H1 (cell line): ENCODE measurements at regions not wholly inside any gene's neighbourhood (a gene's known extent, or its start where the extent isn't known, plus 50 kb on each side); places are given as distances from the start of the nearest gene placed in this dataset.

Experiments
- CTCF ChIA-PET: fragments of 300-600 bp; sonication (Branson Sonifier 250); formaldehyde crosslinking; loops from one replicate; lab custom pipeline; 2021; ENCODE audit not compliant: partially characterized antibody; lab: Charles Lee
- POLR2A ChIA-PET: fragments of 300-600 bp; sonication (Branson Sonifier 250); formaldehyde crosslinking; loops from one replicate; lab custom pipeline; 2021; ENCODE audit warnings: inconsistent platforms; ENCODE audit not compliant: partially characterized antibody; lab: Charles Lee
- DNase-seq, 2 experiments: peaks; one replicate each; pipeline versions ENCODE4 v3.0.0 to v3.0.0-alpha.2; 2010 to 2022; ENCODE audit warnings: low spot score in 2 of 2, low read depth in 1 of 2, mixed read lengths in 1 of 2
- FAIRE-seq: peaks from 2 replicates; lab custom pipeline; 2011; peaks lifted over from hg19 to GRCh38; lab: Jason Lieb, UNC
- H2AFZ ChIP-seq: 2 replicates; pipeline ENCODE4 v1.8.1; 2012; ENCODE audit warnings: low read length, inconsistent platforms
- H2AK5ac ChIP-seq: 2 replicates; pipeline ENCODE4 v1.6.1; 2013; ENCODE audit warnings: low read depth, low read length
- H2BK120ac ChIP-seq: replicated peaks from 2 replicates; pipeline ENCODE3; 2013; ENCODE audit warnings: low read depth, low read length, inconsistent platforms
- H2BK12ac ChIP-seq: 2 replicates; pipeline ENCODE4 v1.6.1; 2013; ENCODE audit warnings: low read depth, low read length
- H2BK15ac ChIP-seq: 2 replicates; pipeline ENCODE4 v1.6.1; 2013; ENCODE audit warnings: low read length
- H2BK20ac ChIP-seq: 2 replicates; pipeline ENCODE4 v1.6.1; 2013; ENCODE audit warnings: low read length
- H2BK5ac ChIP-seq: 2 replicates; pipeline ENCODE4 v1.6.1; 2013; ENCODE audit warnings: low read depth, low read length
- H3K14ac ChIP-seq: 2 replicates; pipeline ENCODE4 v1.6.1; 2013; ENCODE audit warnings: inconsistent platforms; ENCODE audit not compliant: insufficient read length
- H3K18ac ChIP-seq: 2 replicates; pipeline ENCODE4 v1.6.1; 2013; ENCODE audit warnings: low read length; ENCODE audit errors: extremely low read depth
- H3K23ac ChIP-seq: 2 replicates; pipeline ENCODE4 v1.6.1; 2013; ENCODE audit warnings: inconsistent platforms; ENCODE audit not compliant: insufficient read length
- H3K23me2 ChIP-seq: 2 replicates; pipeline ENCODE4 v1.6.1; 2013; ENCODE audit warnings: low read depth, low read length
- H3K27ac ChIP-seq: 2 replicates; pipeline ENCODE4 v1.6.1; 2011; ENCODE audit warnings: low read depth, low read length, inconsistent platforms
- H3K27me3 ChIP-seq, 4 experiments: replicated peaks in 1 of 4; 1 replicate in 1 of 4; 2 replicates in 3 of 4; pipeline versions ENCODE4 v1.6.1 to v1.8.1; 2011 to 2013; ENCODE audit warnings: low read length in 3 of 4, mild to moderate bottlenecking in 3 of 4, inconsistent platforms in 2 of 4, mixed read lengths in 2 of 4, moderate library complexity in 1 of 4; ENCODE audit not compliant: control insufficient read depth in 3 of 4, insufficient read depth in 3 of 4; ENCODE audit errors: extremely low read depth in 1 of 4
- H3K36me3 ChIP-seq, 4 experiments: 2 replicates each; pipeline versions ENCODE4 v1.6.1 to v1.8.1; 2011 to 2013; ENCODE audit warnings: mild to moderate bottlenecking in 4 of 4, low read length in 3 of 4, moderate library complexity in 2 of 4, control low read depth in 1 of 4, inconsistent platforms in 1 of 4; ENCODE audit not compliant: insufficient read depth in 4 of 4, control insufficient read depth in 2 of 4
- H3K4ac ChIP-seq: replicated peaks from 2 replicates; pipeline ENCODE3; 2013; ENCODE audit warnings: low read length, low read depth, mixed read lengths, inconsistent platforms; ENCODE audit not compliant: insufficient read length
- H3K4me1 ChIP-seq, 4 experiments: replicated peaks in 1 of 4; 1 replicate in 1 of 4; 2 replicates in 3 of 4; pipeline versions ENCODE4 v1.6.1 to v1.8.1; 2011 to 2013; ENCODE audit warnings: low read length in 3 of 4, inconsistent platforms in 2 of 4, mixed read lengths in 1 of 4; ENCODE audit not compliant: insufficient read depth in 4 of 4, control insufficient read depth in 3 of 4
- H3K4me2 ChIP-seq, 2 experiments: 2 replicates each; pipeline versions ENCODE4 v1.6.1 to v1.8.1; 2011 to 2013; ENCODE audit warnings: low read depth in 2 of 2, low read length in 2 of 2, control low read depth in 1 of 2, inconsistent platforms in 1 of 2, mild to moderate bottlenecking in 1 of 2; ENCODE audit not compliant: insufficient read depth in 1 of 2
- H3K4me3 ChIP-seq, 4 experiments: fragments of 200-600, 300-600 bp in 1 of 4; sonication (generic), shearing (Covaris generic), sonication (Bioruptor Twin) in 1 of 4; 2 replicates each; pipeline versions ENCODE4 v1.5.1 to v1.8.1; 2011 to 2016; ENCODE audit warnings: low read length in 4 of 4, low read depth in 3 of 4, control low read depth in 2 of 4, inconsistent platforms in 2 of 4, mild to moderate bottlenecking in 2 of 4, mixed read lengths in 1 of 4, moderate library complexity in 1 of 4; ENCODE audit not compliant: insufficient read depth in 2 of 4; ENCODE audit errors: extremely low read depth in 1 of 4
- H3K56ac ChIP-seq: replicated peaks from 2 replicates; pipeline ENCODE3; 2013; ENCODE audit warnings: low read depth, mild to moderate bottlenecking, mixed read lengths, low read length, inconsistent platforms; ENCODE audit not compliant: insufficient read length
- H3K79me1 ChIP-seq: 2 replicates; pipeline ENCODE4 v1.6.1; 2013; ENCODE audit warnings: low read depth, low read length, control low read depth
- H3K79me2 ChIP-seq, 2 experiments: 2 replicates each; pipeline versions ENCODE4 v1.6.1 to v1.8.1; 2012 to 2013; ENCODE audit warnings: low read length in 2 of 2, mild to moderate bottlenecking in 2 of 2, inconsistent platforms in 1 of 2; ENCODE audit not compliant: insufficient read depth in 2 of 2, control insufficient read depth in 1 of 2
- H3K9ac ChIP-seq, 4 experiments: replicated peaks in 1 of 4; 1 replicate in 1 of 4; 2 replicates in 3 of 4; pipeline versions ENCODE4 v1.6.1 to v1.8.1; 2011 to 2013; ENCODE audit warnings: low read depth in 3 of 4, low read length in 3 of 4, control low read depth in 2 of 4, mild to moderate bottlenecking in 2 of 4, moderate library complexity in 2 of 4, inconsistent platforms in 1 of 4; ENCODE audit errors: extremely low read depth in 1 of 4
- H3K9me3 ChIP-seq, 2 experiments: 2 replicates each; pipeline versions ENCODE4 v1.6.1 to v1.8.1; 2012 to 2013; ENCODE audit warnings: mild to moderate bottlenecking in 2 of 2, moderate library complexity in 2 of 2, control low read depth in 1 of 2, inconsistent platforms in 1 of 2, low read depth in 1 of 2, low read length in 1 of 2, mixed read lengths in 1 of 2; ENCODE audit not compliant: insufficient read depth in 2 of 2
- H4K20me1 ChIP-seq, 2 experiments: replicated peaks in 1 of 2; 2 replicates each; pipeline versions ENCODE3 to v1.8.1; 2011 to 2013; ENCODE audit warnings: inconsistent platforms in 2 of 2, low read length in 2 of 2, mild to moderate bottlenecking in 1 of 2; ENCODE audit not compliant: insufficient read depth in 2 of 2, control insufficient read depth in 1 of 2
- H4K5ac ChIP-seq: 2 replicates; pipeline ENCODE4 v1.6.1; 2013; ENCODE audit warnings: low read length, low read depth, mixed read lengths, inconsistent platforms; ENCODE audit not compliant: insufficient read length
- H4K8ac ChIP-seq: 2 replicates; pipeline ENCODE4 v1.8.0; 2013; ENCODE audit warnings: mild to moderate bottlenecking, moderate library complexity, low read length, inconsistent platforms; ENCODE audit not compliant: insufficient read depth; ENCODE audit errors: extremely low read depth
- H4K91ac ChIP-seq: replicated peaks from 2 replicates; pipeline ENCODE3; 2013; ENCODE audit warnings: low read length, mixed read lengths, inconsistent platforms; ENCODE audit not compliant: insufficient read length
- ASH2L ChIP-seq: fragments of 200-600, 300-600 bp; sonication (generic); IDR thresholded peaks from one replicate; pipeline ENCODE4 v1.7.1; 2017; ENCODE audit warnings: low read length
- EP300 ChIP-seq, 2 experiments: IDR thresholded peaks; 1 replicate in 1 of 2; 2 replicates in 1 of 2; pipeline ENCODE4 v1.6.1; 2011 to 2012; ENCODE audit warnings: low read depth in 2 of 2, low read length in 2 of 2, mild to moderate bottlenecking in 2 of 2, borderline replicate concordance in 1 of 2, inconsistent platforms in 1 of 2, moderate library complexity in 1 of 2
- SIN3A ChIP-seq, 2 experiments: IDR thresholded peaks in 1 of 2; conservative IDR thresholded peaks in 1 of 2; 2 replicates each; pipeline ENCODE4 v1.6.1; 2011 to 2012; ENCODE audit warnings: low read length in 2 of 2, improper control_type of control experiment in 1 of 2, low read depth in 1 of 2, mild to moderate bottlenecking in 1 of 2
- YY1 ChIP-seq: IDR thresholded peaks from 2 replicates; pipeline ENCODE4 v1.6.1; 2011; ENCODE audit warnings: low read depth, mild to moderate bottlenecking, low read length
- WGBS, 2 experiments: shearing (Covaris generic) in 1 of 2; methylation state at CpG; one replicate each; pipeline versions ENCODE4 v1.1.6 to v1.1.7; 2013 to 2015; ENCODE audit warnings: low lambda C conversion rate in 2 of 2, mixed read lengths in 2 of 2, inconsistent platforms in 1 of 2, low coverage in 1 of 2, missing lambda C conversion rate in 1 of 2; ENCODE audit not compliant: insufficient replicate concordance in 2 of 2, insufficient coverage in 1 of 2, insufficient read length in 1 of 2; ENCODE audit errors: extremely low coverage in 1 of 2, missing lambda C conversion rate in 1 of 2; 5-methylcytosine and 5-hydroxymethylcytosine counted together

GRCh38 chr6:85948481-85948880, 305.8 kb upstream of the SYNCRIP start:
- H3K23ac ChIP-seq: no peak overlapping the region
- WGBS, 2 experiments: 97% methylated on average over 3 of the region's 3 CpGs; no CpG with 5 or more reads in 1 of the 2 experiments
- no peak overlapping the region for H3K9ac ChIP-seq

More at GRCh38 chr6:85948481-85948880, 305.8 kb upstream of the SYNCRIP start:
- Histone ChIP-seq H3K79me2 (no peaks in the 10 kb centered on the region), H3K18ac (no peak overlapping the region), H4K5ac (no peak overlapping the region), H2BK5ac (no peak overlapping the region), H3K27me3 (no peaks in the 10 kb centered on the region), H3K79me1 (no peaks in the 10 kb centered on the region), H3K9me3 (peaks cover 0 to 10% of the 10 kb centered on the region in 2 experiments; a peak in 1 of 4 replicates), H3K23me2 (no peaks in the 10 kb centered on the region), H3K36me3 (no peaks in the 10 kb centered on the region), H4K20me1 (no peaks in the 10 kb centered on the region), H3K4me3 (no peak overlapping the region), H2AFZ (no peak overlapping the region), H4K8ac (no peak overlapping the region), H2BK12ac (no peak overlapping the region), H2BK15ac (no peak overlapping the region), H4K91ac (no peak overlapping the region), H2BK120ac (no peak overlapping the region), H3K14ac (no peak overlapping the region), H2BK20ac (no peak overlapping the region), H3K56ac (no peak overlapping the region), H3K4me1 (no peaks in the 10 kb centered on the region), H2AK5ac (no peak overlapping the region), H3K4ac (no peak overlapping the region), H3K4me2 (no peak overlapping the region), H3K27ac (no peak overlapping the region)
- CTCF ChIA-PET: no interaction called here
- FAIRE-seq (no peak), DNase-seq (no peak)
- TF ChIP-seq EP300 (IDR thresholded peaks at IDR 0.05; ENCODE audit: borderline replicate concordance in 1 of 2, low read depth in 2 of 2, low read length in 2 of 2): no peak
- TF ChIP-seq ASH2L: no peak
- TF ChIP-seq SIN3A (conservative IDR thresholded peaks at IDR 0.05 in 1 of 2, IDR thresholded peaks at IDR 0.05 in 1 of 2; ENCODE audit: low read depth in 1 of 2, low read length in 2 of 2): no peak
- TF ChIP-seq YY1: no peak
- POLR2A ChIA-PET: no interaction called here
